WTC11 (cell line): ENCODE measurements at regions not wholly inside any gene's neighbourhood (a gene's known extent, or its start where the extent isn't known, plus 50 kb on each side); places are given as distances from the start of the nearest gene placed in this dataset.

Source experiments
- ATAC-seq: fragments of 200-7000 bp; cut with Tn5 transposase; 2 replicates; pipeline ENCODE4 v1.10.0; 2021; ENCODE audit warnings: mild to moderate bottlenecking, moderate library complexity
- CTCF ChIA-PET: fragments of 300-600 bp; sonication (Branson Sonifier 250); formaldehyde crosslinking; loops from one replicate; lab custom pipeline; 2021; ENCODE audit warnings: antibody characterized with exemption; lab: Charles Lee
- POLR2A ChIA-PET: fragments of 350-600 bp; sonication (Branson Sonifier 250); formaldehyde crosslinking; loops from one replicate; lab custom pipeline; 2021; ENCODE audit warnings: antibody characterized with exemption; lab: Charles Lee
- DNase-seq: peaks from one replicate; pipeline ENCODE4 v3.0.0; 2021; ENCODE audit warnings: low spot score
- H3K27ac Mint-ChIP-seq: 2 replicates; pipeline ENCODE4 v1.8.0; 2021; ENCODE audit warnings: mixed read lengths
- H3K27me3 Mint-ChIP-seq: 2 replicates; pipeline ENCODE4 v1.8.0; 2021; ENCODE audit warnings: low read depth, mild to moderate bottlenecking, moderate library complexity, mixed read lengths
- H3K36me3 Mint-ChIP-seq: 2 replicates; pipeline ENCODE4 v1.8.0; 2021; ENCODE audit warnings: mixed read lengths
- H3K4me1 Mint-ChIP-seq: 2 replicates; pipeline ENCODE4 v1.8.0; 2022; ENCODE audit warnings: mixed read lengths
- H3K4me3 Mint-ChIP-seq: 2 replicates; pipeline ENCODE4 v1.8.0; 2021; ENCODE audit warnings: mild to moderate bottlenecking, moderate library complexity, mixed read lengths
- H3K9me3 Mint-ChIP-seq: 2 replicates; pipeline ENCODE4 v1.8.0; 2021; ENCODE audit warnings: mixed read lengths
- ATF3 ChIP-seq: sonication (generic); formaldehyde crosslinking; conservative IDR thresholded peaks from 2 replicates; pipeline ENCODE4 v1.8.1; 2022; ENCODE audit warnings: mild to moderate bottlenecking, missing genetic modification reagents
- CDX4 ChIP-seq: fragments of 250-450 bp; sonication (Bioruptor Pico); IDR thresholded peaks from 2 replicates; pipeline ENCODE4 v1.9.0; 2021; ENCODE audit warnings: moderate library complexity, mild to moderate bottlenecking, inconsistent platforms, borderline replicate concordance
- CREB1 ChIP-seq: sonication (generic); formaldehyde crosslinking; IDR thresholded peaks from 2 replicates; pipeline ENCODE4 v1.8.0; 2023; ENCODE audit warnings: mild to moderate bottlenecking, missing genetic modification reagents
- E2F1 ChIP-seq: sonication (generic); formaldehyde crosslinking; IDR thresholded peaks from 2 replicates; pipeline ENCODE4 v1.8.0; 2022; ENCODE audit warnings: mild to moderate bottlenecking, missing genetic modification reagents
- ELF4 ChIP-seq: sonication (generic); formaldehyde crosslinking; IDR thresholded peaks from 2 replicates; pipeline ENCODE4 v1.8.1; 2022; ENCODE audit warnings: low read depth, mild to moderate bottlenecking, moderate library complexity, missing genetic modification reagents
- ESRRA ChIP-seq: sonication (generic); formaldehyde crosslinking; IDR thresholded peaks from 2 replicates; pipeline ENCODE4 v1.8.1; 2022; ENCODE audit warnings: mild to moderate bottlenecking, missing genetic modification reagents, borderline replicate concordance
- FOXK1 ChIP-seq: sonication (generic); formaldehyde crosslinking; IDR thresholded peaks from 2 replicates; pipeline ENCODE4 v1.8.0; 2022; ENCODE audit warnings: mild to moderate bottlenecking, moderate library complexity, missing genetic modification reagents
- GTF2I ChIP-seq: fragments of 250-450 bp; sonication (Bioruptor Pico); conservative IDR thresholded peaks from 2 replicates; pipeline ENCODE4 v1.4.0; 2021; ENCODE audit warnings: mild to moderate bottlenecking
- MYBL2 ChIP-seq: sonication (generic); formaldehyde crosslinking; IDR thresholded peaks from 2 replicates; pipeline ENCODE4 v1.8.1; 2023; ENCODE audit warnings: mild to moderate bottlenecking, moderate library complexity, missing genetic modification reagents
- NR1H2 ChIP-seq: sonication (generic); formaldehyde crosslinking; IDR thresholded peaks from 2 replicates; pipeline ENCODE4 v1.9.0; 2021; ENCODE audit warnings: mild to moderate bottlenecking, moderate library complexity, missing genetic modification reagents
- RORB ChIP-seq: fragments of 250-450 bp; sonication (Bioruptor Pico); IDR thresholded peaks from 2 replicates; pipeline ENCODE4 v1.9.0; 2021; ENCODE audit warnings: mild to moderate bottlenecking
- TP53 ChIP-seq: sonication (generic); formaldehyde crosslinking; IDR thresholded peaks from 2 replicates; pipeline ENCODE4 v1.8.1; 2023; ENCODE audit warnings: mild to moderate bottlenecking, missing genetic modification reagents
- ZBTB21 ChIP-seq: sonication (generic); formaldehyde crosslinking; IDR thresholded peaks from 2 replicates; pipeline ENCODE4 v1.8.1; 2023; ENCODE audit warnings: mild to moderate bottlenecking, missing genetic modification reagents, borderline replicate concordance
- ZNF263 ChIP-seq: sonication (generic); formaldehyde crosslinking; IDR thresholded peaks from 2 replicates; pipeline ENCODE4 v1.8.1; 2022; ENCODE audit warnings: low read depth, mild to moderate bottlenecking, moderate library complexity, missing genetic modification reagents
- ZNF423 ChIP-seq: fragments of 250-450 bp; sonication (Bioruptor Pico); IDR thresholded peaks from 2 replicates; pipeline ENCODE4 v2.1.2; 2022; ENCODE audit warnings: mild to moderate bottlenecking, moderate library complexity
- TF ChIP-seq, protein P1 (sequence below): fragments of 250-450 bp; sonication (Bioruptor Pico); IDR thresholded peaks from 2 replicates; pipeline ENCODE4 v2.1.2; 2022; ENCODE audit warnings: mild to moderate bottlenecking, moderate library complexity
- TF ChIP-seq, protein P2 (sequence below): sonication (generic); formaldehyde crosslinking; IDR thresholded peaks from 2 replicates; pipeline ENCODE4 v1.8.1; 2022; ENCODE audit warnings: mild to moderate bottlenecking, moderate library complexity, missing genetic modification reagents
- TF ChIP-seq, protein P3 (sequence below): sonication (generic); formaldehyde crosslinking; IDR thresholded peaks from 2 replicates; pipeline ENCODE4 v1.8.1; 2022; ENCODE audit warnings: missing genetic modification reagents, borderline replicate concordance
- TF ChIP-seq, protein P4 (sequence below): sonication (generic); formaldehyde crosslinking; IDR thresholded peaks from 2 replicates; pipeline ENCODE4 v1.8.1; 2022; ENCODE audit warnings: mild to moderate bottlenecking, missing genetic modification reagents, moderate library complexity, borderline replicate concordance
- TF ChIP-seq, protein P5 (sequence below): fragments of 250-450 bp; sonication (Bioruptor Pico); IDR thresholded peaks from 2 replicates; pipeline ENCODE4 v1.8.0; 2021; ENCODE audit warnings: mild to moderate bottlenecking
- TF ChIP-seq, protein P6 (sequence below): fragments of 200-600 bp; IDR thresholded peaks from 2 replicates; pipeline ENCODE4 v1.8.0; 2022; ENCODE audit warnings: antibody characterized with exemption

- no peak overlapping the region for H3K4me3 Mint-ChIP-seq
- peaks cover 27% of the 10 kb centered on the region for H3K36me3 Mint-ChIP-seq
- ATAC-seq (no peak), DNase-seq (no peak)
- no peaks in the 10 kb centered on the region for H3K27me3 Mint-ChIP-seq
- peaks cover 14% of the 10 kb centered on the region for H3K4me1 Mint-ChIP-seq
- ChIA-PET POLR2A (no interaction called here), CTCF (interaction anchor here (1.0 to 2.0 kb wide), 2 partner anchors 68 to 204 kb away, joined by 3 to 5 read pairs; no protein-coding TSS in a partner anchor)
- TF ChIP-seq RORB (CRISPR knock-in tag) (no peak), CDX4 (CRISPR knock-in tag) (no peak), MYBL2 (CRISPR knock-in tag) (no peak), ZNF263 (CRISPR knock-in tag) (no peak)
- peaks cover 23% of the 10 kb centered on the region for H3K9me3 Mint-ChIP-seq
- 0 out of 2 replicates have a peak overlapping the region, but pooled peaks have one; percentile 6 for H3K27ac Mint-ChIP-seq
These were observed 88.7 kb upstream of the MAP4K3 start for GRCh38 chr2:39525636-39526412.

GRCh38 chr2:39528701-39529100 lies 91.6 kb upstream of the MAP4K3 start:
- Mint-ChIP-seq H3K4me1 (peaks cover 20% of the 10 kb centered on the region), H3K4me3 (no peak overlapping the region), H3K27me3 (no peaks in the 10 kb centered on the region), H3K27ac (no peak overlapping the region), H3K36me3 (peaks cover 8% of the 10 kb centered on the region), H3K9me3 (peaks cover 8% of the 10 kb centered on the region)
- ChIA-PET POLR2A (no interaction called here), CTCF (no interaction called here)
- ATAC-seq (no peak), DNase-seq (no peak)
- TF ChIP-seq GTF2I (no peak), CREB1 (no peak), TP53 (CRISPR knock-in tag) (no peak), ZNF423 (no peak), ELF4 (CRISPR knock-in tag) (no peak), ATF3 (CRISPR knock-in tag) (no peak), ZBTB21 (no peak), RORB (CRISPR knock-in tag) (no peak), NR1H2 (CRISPR knock-in tag) (no peak), FOXK1 (CRISPR knock-in tag) (no peak), E2F1 (no peak), ESRRA (CRISPR knock-in tag) (no peak)
- TF ChIP-seq, protein P1, sequence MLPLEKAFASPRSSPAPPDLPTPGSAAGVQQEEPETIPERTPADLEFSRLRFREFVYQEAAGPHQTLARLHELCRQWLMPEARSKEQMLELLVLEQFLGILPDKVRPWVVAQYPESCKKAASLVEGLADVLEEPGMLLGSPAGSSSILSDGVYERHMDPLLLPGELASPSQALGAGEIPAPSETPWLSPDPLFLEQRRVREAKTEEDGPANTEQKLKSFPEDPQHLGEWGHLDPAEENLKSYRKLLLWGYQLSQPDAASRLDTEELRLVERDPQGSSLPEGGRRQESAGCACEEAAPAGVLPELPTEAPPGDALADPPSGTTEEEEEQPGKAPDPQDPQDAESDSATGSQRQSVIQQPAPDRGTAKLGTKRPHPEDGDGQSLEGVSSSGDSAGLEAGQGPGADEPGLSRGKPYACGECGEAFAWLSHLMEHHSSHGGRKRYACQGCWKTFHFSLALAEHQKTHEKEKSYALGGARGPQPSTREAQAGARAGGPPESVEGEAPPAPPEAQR (CRISPR knock-in tag): no peak
- TF ChIP-seq, protein P2, sequence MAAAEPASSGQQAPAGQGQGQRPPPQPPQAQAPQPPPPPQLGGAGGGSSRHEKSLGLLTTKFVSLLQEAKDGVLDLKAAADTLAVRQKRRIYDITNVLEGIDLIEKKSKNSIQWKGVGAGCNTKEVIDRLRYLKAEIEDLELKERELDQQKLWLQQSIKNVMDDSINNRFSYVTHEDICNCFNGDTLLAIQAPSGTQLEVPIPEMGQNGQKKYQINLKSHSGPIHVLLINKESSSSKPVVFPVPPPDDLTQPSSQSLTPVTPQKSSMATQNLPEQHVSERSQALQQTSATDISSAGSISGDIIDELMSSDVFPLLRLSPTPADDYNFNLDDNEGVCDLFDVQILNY (CRISPR knock-in tag): no peak
- TF ChIP-seq, protein P3, sequence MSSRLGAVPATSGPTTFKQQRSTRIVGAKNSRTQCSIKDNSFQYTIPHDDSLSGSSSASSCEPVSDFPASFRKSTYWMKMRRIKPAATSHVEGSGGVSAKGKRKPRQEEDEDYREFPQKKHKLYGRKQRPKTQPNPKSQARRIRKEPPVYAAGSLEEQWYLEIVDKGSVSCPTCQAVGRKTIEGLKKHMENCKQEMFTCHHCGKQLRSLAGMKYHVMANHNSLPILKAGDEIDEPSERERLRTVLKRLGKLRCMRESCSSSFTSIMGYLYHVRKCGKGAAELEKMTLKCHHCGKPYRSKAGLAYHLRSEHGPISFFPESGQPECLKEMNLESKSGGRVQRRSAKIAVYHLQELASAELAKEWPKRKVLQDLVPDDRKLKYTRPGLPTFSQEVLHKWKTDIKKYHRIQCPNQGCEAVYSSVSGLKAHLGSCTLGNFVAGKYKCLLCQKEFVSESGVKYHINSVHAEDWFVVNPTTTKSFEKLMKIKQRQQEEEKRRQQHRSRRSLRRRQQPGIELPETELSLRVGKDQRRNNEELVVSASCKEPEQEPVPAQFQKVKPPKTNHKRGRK: no peak
- TF ChIP-seq, protein P4, sequence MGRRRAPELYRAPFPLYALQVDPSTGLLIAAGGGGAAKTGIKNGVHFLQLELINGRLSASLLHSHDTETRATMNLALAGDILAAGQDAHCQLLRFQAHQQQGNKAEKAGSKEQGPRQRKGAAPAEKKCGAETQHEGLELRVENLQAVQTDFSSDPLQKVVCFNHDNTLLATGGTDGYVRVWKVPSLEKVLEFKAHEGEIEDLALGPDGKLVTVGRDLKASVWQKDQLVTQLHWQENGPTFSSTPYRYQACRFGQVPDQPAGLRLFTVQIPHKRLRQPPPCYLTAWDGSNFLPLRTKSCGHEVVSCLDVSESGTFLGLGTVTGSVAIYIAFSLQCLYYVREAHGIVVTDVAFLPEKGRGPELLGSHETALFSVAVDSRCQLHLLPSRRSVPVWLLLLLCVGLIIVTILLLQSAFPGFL (CRISPR knock-in tag): no peak
- TF ChIP-seq, protein P5, sequence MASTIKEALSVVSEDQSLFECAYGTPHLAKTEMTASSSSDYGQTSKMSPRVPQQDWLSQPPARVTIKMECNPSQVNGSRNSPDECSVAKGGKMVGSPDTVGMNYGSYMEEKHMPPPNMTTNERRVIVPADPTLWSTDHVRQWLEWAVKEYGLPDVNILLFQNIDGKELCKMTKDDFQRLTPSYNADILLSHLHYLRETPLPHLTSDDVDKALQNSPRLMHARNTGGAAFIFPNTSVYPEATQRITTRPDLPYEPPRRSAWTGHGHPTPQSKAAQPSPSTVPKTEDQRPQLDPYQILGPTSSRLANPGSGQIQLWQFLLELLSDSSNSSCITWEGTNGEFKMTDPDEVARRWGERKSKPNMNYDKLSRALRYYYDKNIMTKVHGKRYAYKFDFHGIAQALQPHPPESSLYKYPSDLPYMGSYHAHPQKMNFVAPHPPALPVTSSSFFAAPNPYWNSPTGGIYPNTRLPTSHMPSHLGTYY (CRISPR knock-in tag): no peak
- TF ChIP-seq, protein P6, sequence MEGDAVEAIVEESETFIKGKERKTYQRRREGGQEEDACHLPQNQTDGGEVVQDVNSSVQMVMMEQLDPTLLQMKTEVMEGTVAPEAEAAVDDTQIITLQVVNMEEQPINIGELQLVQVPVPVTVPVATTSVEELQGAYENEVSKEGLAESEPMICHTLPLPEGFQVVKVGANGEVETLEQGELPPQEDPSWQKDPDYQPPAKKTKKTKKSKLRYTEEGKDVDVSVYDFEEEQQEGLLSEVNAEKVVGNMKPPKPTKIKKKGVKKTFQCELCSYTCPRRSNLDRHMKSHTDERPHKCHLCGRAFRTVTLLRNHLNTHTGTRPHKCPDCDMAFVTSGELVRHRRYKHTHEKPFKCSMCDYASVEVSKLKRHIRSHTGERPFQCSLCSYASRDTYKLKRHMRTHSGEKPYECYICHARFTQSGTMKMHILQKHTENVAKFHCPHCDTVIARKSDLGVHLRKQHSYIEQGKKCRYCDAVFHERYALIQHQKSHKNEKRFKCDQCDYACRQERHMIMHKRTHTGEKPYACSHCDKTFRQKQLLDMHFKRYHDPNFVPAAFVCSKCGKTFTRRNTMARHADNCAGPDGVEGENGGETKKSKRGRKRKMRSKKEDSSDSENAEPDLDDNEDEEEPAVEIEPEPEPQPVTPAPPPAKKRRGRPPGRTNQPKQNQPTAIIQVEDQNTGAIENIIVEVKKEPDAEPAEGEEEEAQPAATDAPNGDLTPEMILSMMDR: no peak
